SW480 (cell line): ENCODE measurements at regions not wholly inside any gene's neighbourhood (a gene's known extent, or its start where the extent isn't known, plus 50 kb on each side); places are given as distances from the start of the nearest gene placed in this dataset.
A peak's percentile ranks its signal among the peaks of the same experiment; 100 is the strongest.

Source experiments
- DNase-seq: peaks from one replicate; pipeline ENCODE4 v3.0.0-alpha.2; 2016; ENCODE audit warnings: low spot score

- no peak for DNase-seq
Observed at GRCh38 chr15:53400986-53401385, 358.5 kb downstream of the WDR72 start.

GRCh38 chr15:53397041-53397616 is 362.3 kb downstream of the WDR72 start:
- no peak for DNase-seq

GRCh38 chr15:53395871-53396270 is 363.6 kb downstream of the WDR72 start:
- DNase-seq, result no peak

- no peak for DNase-seq
Observed at GRCh38 chr15:53390549-53390948, 368.9 kb downstream of the WDR72 start.

- DNase-seq, result no peak
Observed at GRCh38 chr15:53389271-53390037, 370.0 kb downstream of the WDR72 start.

GRCh38 chr15:53384417-53384816 is 375.0 kb downstream of the WDR72 start:
- DNase-seq, result peak; percentile 26

GRCh38 chr15:53378096-53378800 is 381.2 kb downstream of the WDR72 start:
- DNase-seq, result no peak

GRCh38 chr15:53367740-53368139 is 391.7 kb downstream of the WDR72 start:
- DNase-seq, result no peak

GRCh38 chr15:53360881-53361280 is 398.6 kb downstream of the WDR72 start:
- DNase-seq, result no peak

GRCh38 chr15:53359038-53359437 is 400.4 kb downstream of the WDR72 start:
- no peak for DNase-seq

- DNase-seq, result no peak
Observed at GRCh38 chr15:53354874-53355273, 404.6 kb downstream of the WDR72 start.

- DNase-seq, result no peak
Observed at GRCh38 chr15:53351373-53351772, 408.1 kb downstream of the WDR72 start.

- no peak for DNase-seq
Observed at GRCh38 chr15:53346583-53346982, 412.9 kb downstream of the WDR72 start.

- DNase-seq, result no peak
Observed at GRCh38 chr15:53331328-53332190, 427.9 kb downstream of the WDR72 start.

GRCh38 chr15:53328341-53328740 is 431.1 kb downstream of the WDR72 start:
- DNase-seq, result no peak

- DNase-seq, result no peak
Observed at GRCh38 chr15:53324061-53324460, 435.4 kb downstream of the WDR72 start.

GRCh38 chr15:53323191-53323590 is 436.3 kb downstream of the WDR72 start:
- DNase-seq, result peak; percentile 0

- no peak for DNase-seq
Observed at GRCh38 chr15:53320816-53321215, 438.6 kb downstream of the WDR72 start.

- DNase-seq, result no peak
Observed at GRCh38 chr15:53312707-53313106, 446.8 kb downstream of the WDR72 start.

GRCh38 chr15:53310709-53311108 is 448.8 kb downstream of the WDR72 start:
- no peak for DNase-seq

- no peak for DNase-seq
Observed at GRCh38 chr15:53307952-53308624, 451.4 kb downstream of the WDR72 start.

GRCh38 chr15:53305554-53305953 is 453.9 kb downstream of the WDR72 start:
- no peak for DNase-seq
